HG03108 (cell line): ENCODE measurements at regions not wholly inside any gene's neighbourhood (a gene's known extent, or its start where the extent isn't known, plus 50 kb on each side); places are given as distances from the start of the nearest gene placed in this dataset.
"Not testable (repeated sequence)": the region's sequence is repeated elsewhere in the genome, so short reads cannot be mapped to it uniquely, and the experiment has no call there.

Experiments
- ATAC-seq: cut with Tn5 transposase; IDR thresholded peaks from one replicate; pipeline ENCODE4 v1.9.1; 2021; ENCODE audit warnings: moderate library complexity; ENCODE audit not compliant: unreplicated experiment

GRCh38 chr1:65527190-65527589 is 106.7 kb downstream of the LEPR start:
- ATAC-seq = no peak

- ATAC-seq = no peak
These were observed 107.4 kb downstream of the LEPR start for GRCh38 chr1:65527707-65528503.

- no peak for ATAC-seq
These were observed 111.6 kb downstream of the LEPR start for GRCh38 chr1:65531972-65532570.

GRCh38 chr1:65535981-65536380 is 115.5 kb downstream of the LEPR start:
- ATAC-seq = no peak

GRCh38 chr1:65538086-65538485 is 117.6 kb downstream of the LEPR start:
- ATAC-seq = no peak

- no peak for ATAC-seq
These were observed 118.2 kb downstream of the LEPR start for GRCh38 chr1:65538664-65539063.

- ATAC-seq = no peak
These were observed 119.0 kb downstream of the LEPR start for GRCh38 chr1:65539266-65540131.

GRCh38 chr1:65541161-65541560 is 120.7 kb downstream of the LEPR start:
- ATAC-seq = no peak

GRCh38 chr1:65541865-65542264 is 121.4 kb downstream of the LEPR start:
- no peak for ATAC-seq

GRCh38 chr1:65542592-65542991 is 122.1 kb downstream of the LEPR start:
- ATAC-seq = not testable (repeated sequence)

- ATAC-seq = not testable (repeated sequence)
These were observed 130.0 kb downstream of the LEPR start for GRCh38 chr1:65550306-65551010.

GRCh38 chr1:65552484-65552883 is 132.0 kb downstream of the LEPR start:
- ATAC-seq = not testable (repeated sequence)

- ATAC-seq = not testable (repeated sequence)
These were observed 133.8 kb downstream of the LEPR start for GRCh38 chr1:65554086-65554764.

- ATAC-seq = no peak
These were observed 134.4 kb downstream of the LEPR start for GRCh38 chr1:65554829-65555228.

- ATAC-seq = no peak
These were observed 137.7 kb downstream of the LEPR start for GRCh38 chr1:65558215-65558614.

- ATAC-seq = no peak
These were observed 144.0 kb downstream of the LEPR start for GRCh38 chr1:65564493-65564892.

- no peak for ATAC-seq
These were observed 147.8 kb downstream of the LEPR start for GRCh38 chr1:65568285-65568684.

- ATAC-seq = no peak
These were observed 152.4 kb downstream of the LEPR start for GRCh38 chr1:65572701-65573421.

GRCh38 chr1:65577278-65577677 is 156.8 kb downstream of the LEPR start:
- no peak for ATAC-seq

- not testable (repeated sequence) for ATAC-seq
These were observed 157.5 kb downstream of the LEPR start for GRCh38 chr1:65577982-65578381.
